CD4-positive, alpha-beta T cell treated with Interleukin-1 beta for 1 hour (primary cell): ENCODE measurements at regions not wholly inside any gene's neighbourhood (a gene's known extent, or its start where the extent isn't known, plus 50 kb on each side); places are given as distances from the start of the nearest gene placed in this dataset.
"Not testable (repeated sequence)": the region's sequence is repeated elsewhere in the genome, so short reads cannot be mapped to it uniquely, and the experiment has no call there.

Source experiments
- DNase-seq, 2 donors: peaks; one replicate each; pipeline ENCODE4 v3.0.0-alpha.2; 2020 to 2022

GRCh38 chr3:137820366-137820765 is 56.3 kb downstream of the SOX14 start:
- DNase-seq: no peak

GRCh38 chr3:137835096-137835495 is 71.0 kb downstream of the SOX14 start:
- DNase-seq: no peak

- DNase-seq: no peak
Measured at GRCh38 chr3:137845194-137845593, 81.1 kb downstream of the SOX14 start.

- DNase-seq: no peak
Measured at GRCh38 chr3:137845666-137846065, 81.6 kb downstream of the SOX14 start.

- DNase-seq: no peak
Measured at GRCh38 chr3:137852391-137852830, 88.3 kb downstream of the SOX14 start.

GRCh38 chr3:137854533-137855261 is 90.6 kb downstream of the SOX14 start:
- no peak for DNase-seq

- no peak for DNase-seq
Measured at GRCh38 chr3:137866001-137866400, 101.9 kb downstream of the SOX14 start.

- DNase-seq: no peak
Measured at GRCh38 chr3:137866933-137867332, 102.8 kb downstream of the SOX14 start.

- no peak for DNase-seq
Measured at GRCh38 chr3:137867611-137868010, 103.5 kb downstream of the SOX14 start.

GRCh38 chr3:137869022-137869421 is 104.9 kb downstream of the SOX14 start:
- no peak for DNase-seq

- not testable (repeated sequence) for DNase-seq
Measured at GRCh38 chr3:137872589-137872988, 108.5 kb downstream of the SOX14 start.

GRCh38 chr3:137896842-137897241 is 113.1 kb upstream of the CLDN18 start:
- not testable (repeated sequence) for DNase-seq

GRCh38 chr3:137906985-137907649 is 102.8 kb upstream of the CLDN18 start:
- DNase-seq: no peak

- no peak for DNase-seq
Measured at GRCh38 chr3:137924628-137925027, 85.3 kb upstream of the CLDN18 start.

GRCh38 chr3:137925080-137925479 is 84.9 kb upstream of the CLDN18 start:
- no peak for DNase-seq

GRCh38 chr3:137926991-137927390 is 83.0 kb upstream of the CLDN18 start:
- no peak for DNase-seq

- no peak for DNase-seq
Measured at GRCh38 chr3:137930976-137931375, 79.0 kb upstream of the CLDN18 start.

GRCh38 chr3:137938876-137939275 is 71.1 kb upstream of the CLDN18 start:
- DNase-seq: no peak

- DNase-seq: no peak
Measured at GRCh38 chr3:137944593-137944992, 65.4 kb upstream of the CLDN18 start.

GRCh38 chr3:137946356-137946973 is 63.5 kb upstream of the CLDN18 start:
- DNase-seq: peak; percentile 18 to 52

GRCh38 chr3:137947117-137947516 is 62.8 kb upstream of the CLDN18 start:
- no peak for DNase-seq

GRCh38 chr3:137948400-137949072 is 61.4 kb upstream of the CLDN18 start:
- DNase-seq: no peak

- no peak for DNase-seq
Measured at GRCh38 chr3:137958636-137959035, 51.3 kb upstream of the CLDN18 start.
